PFSK-1 (cell line): ENCODE measurements at regions not wholly inside any gene's neighbourhood (a gene's known extent, or its start where the extent isn't known, plus 50 kb on each side); places are given as distances from the start of the nearest gene placed in this dataset.

Source experiments
- FOXP2 ChIP-seq: optimal IDR thresholded peaks from 2 replicates; pipeline ENCODE3; 2011; ENCODE audit warnings: borderline replicate concordance, control low read depth, inconsistent platforms; ENCODE audit not compliant: insufficient read depth; ENCODE audit errors: extremely low read length, extremely low read depth
- POLR2AphosphoS5 ChIP-seq: IDR thresholded peaks from 2 replicates; pipeline ENCODE4 v1.6.1; 2012; ENCODE audit warnings: low read depth, mild to moderate bottlenecking, control low read depth, low read length, moderate library complexity
- SIN3A ChIP-seq: IDR thresholded peaks from 2 replicates; pipeline ENCODE4 v1.6.1; 2012; ENCODE audit warnings: mild to moderate bottlenecking, low read length, moderate library complexity, borderline replicate concordance; ENCODE audit not compliant: insufficient read depth
- TAF1 ChIP-seq: IDR thresholded peaks from 2 replicates; pipeline ENCODE4 v1.6.1; 2012; ENCODE audit warnings: low read length, control low read depth, borderline replicate concordance; ENCODE audit not compliant: insufficient read depth
- TF ChIP-seq, protein P1 (sequence below), 2 experiments: IDR thresholded peaks; 2 replicates each; pipeline versions ENCODE4 v1.6.1 to v1.8.0; 2011 to 2012; ENCODE audit warnings: low read depth in 2 of 2, low read length in 2 of 2, control low read depth in 1 of 2, inconsistent platforms in 1 of 2, mild to moderate bottlenecking in 1 of 2, moderate library complexity in 1 of 2; ENCODE audit not compliant: insufficient read depth in 1 of 2

DNA sequence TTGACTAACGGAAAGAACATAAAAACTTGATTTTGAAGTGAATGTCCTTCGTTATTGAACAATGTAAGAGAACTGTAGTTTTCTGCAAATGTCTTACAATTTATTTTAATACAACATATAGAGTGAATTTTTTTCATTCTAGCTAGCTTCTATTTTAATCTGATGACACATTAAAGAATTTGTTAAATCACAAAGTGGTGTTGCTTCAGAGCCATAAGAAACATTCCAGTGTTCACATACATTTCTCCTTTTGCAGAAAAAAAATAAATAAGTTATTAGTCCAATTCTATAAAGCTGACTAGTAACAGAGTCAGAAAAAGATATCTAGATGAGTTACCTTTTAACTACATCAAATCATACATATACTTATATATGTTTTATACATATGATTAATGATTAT, 914.3 kb upstream of the SLC39A10 start:
- TF ChIP-seq TAF1 (no peak), POLR2AphosphoS5 (no peak), SIN3A (no peak), FOXP2 (no peak)
- TF ChIP-seq, protein P1, sequence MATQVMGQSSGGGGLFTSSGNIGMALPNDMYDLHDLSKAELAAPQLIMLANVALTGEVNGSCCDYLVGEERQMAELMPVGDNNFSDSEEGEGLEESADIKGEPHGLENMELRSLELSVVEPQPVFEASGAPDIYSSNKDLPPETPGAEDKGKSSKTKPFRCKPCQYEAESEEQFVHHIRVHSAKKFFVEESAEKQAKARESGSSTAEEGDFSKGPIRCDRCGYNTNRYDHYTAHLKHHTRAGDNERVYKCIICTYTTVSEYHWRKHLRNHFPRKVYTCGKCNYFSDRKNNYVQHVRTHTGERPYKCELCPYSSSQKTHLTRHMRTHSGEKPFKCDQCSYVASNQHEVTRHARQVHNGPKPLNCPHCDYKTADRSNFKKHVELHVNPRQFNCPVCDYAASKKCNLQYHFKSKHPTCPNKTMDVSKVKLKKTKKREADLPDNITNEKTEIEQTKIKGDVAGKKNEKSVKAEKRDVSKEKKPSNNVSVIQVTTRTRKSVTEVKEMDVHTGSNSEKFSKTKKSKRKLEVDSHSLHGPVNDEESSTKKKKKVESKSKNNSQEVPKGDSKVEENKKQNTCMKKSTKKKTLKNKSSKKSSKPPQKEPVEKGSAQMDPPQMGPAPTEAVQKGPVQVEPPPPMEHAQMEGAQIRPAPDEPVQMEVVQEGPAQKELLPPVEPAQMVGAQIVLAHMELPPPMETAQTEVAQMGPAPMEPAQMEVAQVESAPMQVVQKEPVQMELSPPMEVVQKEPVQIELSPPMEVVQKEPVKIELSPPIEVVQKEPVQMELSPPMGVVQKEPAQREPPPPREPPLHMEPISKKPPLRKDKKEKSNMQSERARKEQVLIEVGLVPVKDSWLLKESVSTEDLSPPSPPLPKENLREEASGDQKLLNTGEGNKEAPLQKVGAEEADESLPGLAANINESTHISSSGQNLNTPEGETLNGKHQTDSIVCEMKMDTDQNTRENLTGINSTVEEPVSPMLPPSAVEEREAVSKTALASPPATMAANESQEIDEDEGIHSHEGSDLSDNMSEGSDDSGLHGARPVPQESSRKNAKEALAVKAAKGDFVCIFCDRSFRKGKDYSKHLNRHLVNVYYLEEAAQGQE (IDR thresholded peaks at IDR 0.05; ENCODE audit: insufficient read depth in 1 of 2, low read depth in 2 of 2, low read length in 2 of 2) = no peak

DNA sequence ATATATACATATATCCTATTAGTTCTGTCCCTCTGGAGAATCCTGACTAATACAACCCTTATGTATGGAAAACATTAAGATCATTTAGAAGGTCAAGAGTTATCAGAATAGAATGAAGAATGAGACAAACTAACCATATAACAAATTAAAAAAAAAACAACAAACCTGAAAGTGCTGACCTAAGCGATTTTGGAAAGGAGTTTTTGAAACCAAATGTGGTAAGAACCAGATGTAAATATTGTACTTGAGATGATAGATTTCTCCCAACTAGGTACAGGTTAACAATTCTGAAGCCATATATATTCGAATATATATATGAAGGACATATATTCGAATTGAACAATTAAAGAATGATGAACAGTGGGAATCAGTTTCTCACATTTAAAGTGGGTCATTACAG, 917.8 kb upstream of the SLC39A10 start:
- no peak for TF ChIP-seq SIN3A
- no peak for TF ChIP-seq TAF1
- no peak for TF ChIP-seq FOXP2
- TF ChIP-seq, protein P1 (IDR thresholded peaks at IDR 0.05; ENCODE audit: insufficient read depth in 1 of 2, low read depth in 2 of 2, low read length in 2 of 2) = no peak
- TF ChIP-seq POLR2AphosphoS5 = no peak

DNA sequence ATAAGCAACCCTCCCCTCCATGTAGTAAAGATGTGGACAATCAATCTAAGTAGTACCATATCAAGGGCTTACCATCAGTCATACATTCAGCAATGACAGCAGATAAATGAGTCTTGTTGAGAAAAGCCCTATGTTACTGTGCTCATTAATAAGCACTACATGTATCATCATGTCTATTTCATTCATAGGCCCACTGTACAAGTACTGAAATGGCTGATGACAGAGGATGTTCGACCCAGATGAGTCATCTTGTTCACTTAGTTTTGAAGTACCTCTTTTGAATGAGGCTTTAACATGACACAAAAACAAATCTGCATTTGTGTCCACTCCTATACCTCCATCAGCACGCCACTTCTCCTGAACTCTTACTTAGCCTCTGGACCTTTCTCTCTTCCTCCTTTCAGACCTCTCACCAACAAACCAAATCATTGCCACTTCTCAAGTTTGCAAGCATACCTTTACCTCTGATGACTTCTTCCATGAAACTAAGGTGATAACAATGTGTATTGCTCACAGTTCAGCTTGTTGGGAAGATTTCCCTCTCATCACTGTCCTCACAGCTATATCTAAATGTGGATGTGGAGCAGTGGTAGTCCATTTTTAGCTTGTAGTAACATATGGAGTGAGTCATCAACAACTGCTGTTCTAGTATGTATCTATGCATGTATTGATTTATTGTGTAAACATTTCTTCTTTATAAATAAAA, 921.0 kb upstream of the SLC39A10 start:
- TF ChIP-seq FOXP2 (no peak), SIN3A (no peak), TAF1 (no peak), POLR2AphosphoS5 (no peak)
- TF ChIP-seq, protein P1 (IDR thresholded peaks at IDR 0.05; ENCODE audit: insufficient read depth in 1 of 2, low read depth in 2 of 2, low read length in 2 of 2) = no peak

DNA sequence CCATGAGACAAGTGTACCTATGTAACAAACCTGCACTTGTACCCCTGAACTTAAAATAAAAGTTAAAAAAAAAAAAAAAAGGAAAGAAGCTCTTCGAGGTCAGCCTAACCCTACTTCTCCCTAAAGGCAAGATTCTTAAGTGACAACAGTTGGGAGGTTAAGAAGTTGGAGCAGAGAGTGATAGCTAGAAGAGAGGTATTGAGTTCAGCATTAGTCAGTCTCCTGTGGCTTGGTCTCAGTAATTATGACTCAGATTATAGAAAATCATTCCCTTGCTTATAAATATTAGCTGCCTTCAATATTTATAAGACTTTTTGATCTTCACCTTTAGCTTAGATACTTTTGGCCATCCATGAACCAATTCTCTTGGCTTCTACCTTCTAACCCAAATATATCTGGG, 926.8 kb upstream of the SLC39A10 start:
- TF ChIP-seq POLR2AphosphoS5 (no peak), SIN3A (no peak), FOXP2 (no peak), TAF1 (no peak)
- TF ChIP-seq, protein P1 (IDR thresholded peaks at IDR 0.05; ENCODE audit: insufficient read depth in 1 of 2, low read depth in 2 of 2, low read length in 2 of 2) = no peak
